Fibroblast of the aortic adventitia (primary cell): ENCODE measurements at regions not wholly inside any gene's neighbourhood (a gene's known extent, or its start where the extent isn't known, plus 50 kb on each side); places are given as distances from the start of the nearest gene placed in this dataset.
"Not testable (repeated sequence)": the region's sequence is repeated elsewhere in the genome, so short reads cannot be mapped to it uniquely, and the experiment has no call there.

Source experiments
- DNase-seq: peaks from one replicate; pipeline ENCODE4 v3.0.0-alpha.2; 2010; ENCODE audit warnings: low read depth
- H3K4me3 ChIP-seq: 2 replicates; pipeline ENCODE4 v1.5.1; 2011; ENCODE audit warnings: low read depth, mild to moderate bottlenecking, control low read depth, low read length, moderate library complexity
- CTCF ChIP-seq: IDR thresholded peaks from 2 replicates; pipeline ENCODE4 v1.5.1; 2011; ENCODE audit warnings: mild to moderate bottlenecking, low read length, control low read depth, inconsistent platforms; ENCODE audit not compliant: insufficient read depth

GRCh38 chr17:72191921-72192799, 71.3 kb downstream of the SOX9 start:
- no peak overlapping the region for H3K4me3 ChIP-seq
- DNase-seq, result peak; percentile 92
- no peak for TF ChIP-seq CTCF

- H3K4me3 ChIP-seq, result no peak overlapping the region
- DNase-seq, result no peak
- TF ChIP-seq CTCF, result no peak
Measured at GRCh38 chr17:72192800-72193192, 72.0 kb downstream of the SOX9 start.

- peak; percentile 50 for DNase-seq
- no peak for TF ChIP-seq CTCF
- no peak overlapping the region for H3K4me3 ChIP-seq
Measured at GRCh38 chr17:72193391-72194106, 72.7 kb downstream of the SOX9 start.

- not testable (repeated sequence) for H3K4me3 ChIP-seq, DNase-seq
Measured at GRCh38 chr17:72194107-72194440, 73.3 kb downstream of the SOX9 start.

- no peak for DNase-seq
- no peak for TF ChIP-seq CTCF
- H3K4me3 ChIP-seq, result no peak overlapping the region
Measured at GRCh38 chr17:72199256-72199655, 78.4 kb downstream of the SOX9 start.

- no peak for TF ChIP-seq CTCF
- H3K4me3 ChIP-seq, result no peak overlapping the region
- no peak for DNase-seq
Measured at GRCh38 chr17:72204742-72205141, 83.9 kb downstream of the SOX9 start.

- no peak overlapping the region for H3K4me3 ChIP-seq
- no peak for TF ChIP-seq CTCF
- DNase-seq, result no peak
Measured at GRCh38 chr17:72205357-72205756, 84.5 kb downstream of the SOX9 start.
